ENCODE measurements at regions not wholly inside any gene's neighbourhood (a gene's known extent, or its start where the extent isn't known, plus 50 kb on each side); places are given as distances from the start of the nearest gene placed in this dataset.

- DNase-seq (ENCODE audit: extremely low spot score, unreplicated experiment): no peak
- no peaks in the 10 kb centered on the region for H3K36me3 Mint-ChIP-seq (ENCODE audit: unreplicated experiment)
- TF ChIP-seq CTCF (IDR thresholded peaks at IDR 0.05): no peak
- peaks cover 26% of the 10 kb centered on the region for H3K9me3 Mint-ChIP-seq (ENCODE audit: unreplicated experiment)
- no peak overlapping the region for H3K27ac Mint-ChIP-seq (ENCODE audit: unreplicated experiment)
- peaks cover 14% of the 10 kb centered on the region for H3K27me3 Mint-ChIP-seq (ENCODE audit: unreplicated experiment)
- no peaks in the 10 kb centered on the region for H3K4me1 Mint-ChIP-seq (ENCODE audit: unreplicated experiment)
- no peak overlapping the region for H3K4me3 Mint-ChIP-seq (ENCODE audit: unreplicated experiment)
These were observed 91.5 kb upstream of the PPP2R3A start for GRCh38 chr3:135874035-135874434.

GRCh38 chr3:135878501-135878900 lies 87.0 kb upstream of the PPP2R3A start:
- Mint-ChIP-seq H3K36me3 (ENCODE audit: unreplicated experiment) (no peaks in the 10 kb centered on the region), H3K4me1 (ENCODE audit: unreplicated experiment) (no peaks in the 10 kb centered on the region), H3K27me3 (ENCODE audit: unreplicated experiment) (peaks cover 7% of the 10 kb centered on the region), H3K27ac (ENCODE audit: unreplicated experiment) (no peak overlapping the region), H3K9me3 (ENCODE audit: unreplicated experiment) (peaks cover 17% of the 10 kb centered on the region), H3K4me3 (ENCODE audit: unreplicated experiment) (no peak overlapping the region)
- no peak for TF ChIP-seq CTCF (IDR thresholded peaks at IDR 0.05)
- DNase-seq (ENCODE audit: extremely low spot score, unreplicated experiment): no peak

- Mint-ChIP-seq H3K36me3 (ENCODE audit: unreplicated experiment) (no peaks in the 10 kb centered on the region), H3K4me1 (ENCODE audit: unreplicated experiment) (no peaks in the 10 kb centered on the region), H3K4me3 (ENCODE audit: unreplicated experiment) (no peak overlapping the region), H3K9me3 (ENCODE audit: unreplicated experiment) (no peaks in the 10 kb centered on the region), H3K27me3 (ENCODE audit: unreplicated experiment) (peaks cover 17% of the 10 kb centered on the region), H3K27ac (ENCODE audit: unreplicated experiment) (no peak overlapping the region)
- no peak for DNase-seq (ENCODE audit: extremely low spot score, unreplicated experiment)
- no peak for TF ChIP-seq CTCF (IDR thresholded peaks at IDR 0.05)
These were observed 79.6 kb upstream of the PPP2R3A start for GRCh38 chr3:135885885-135886284.

- no peak for TF ChIP-seq CTCF (IDR thresholded peaks at IDR 0.05)
- no peaks in the 10 kb centered on the region for H3K9me3 Mint-ChIP-seq (ENCODE audit: unreplicated experiment)
- DNase-seq (ENCODE audit: extremely low spot score, unreplicated experiment): no peak
- H3K36me3 Mint-ChIP-seq (ENCODE audit: unreplicated experiment): no peaks in the 10 kb centered on the region
- H3K27ac Mint-ChIP-seq (ENCODE audit: unreplicated experiment): no peak overlapping the region
- no peak overlapping the region for H3K4me3 Mint-ChIP-seq (ENCODE audit: unreplicated experiment)
- H3K27me3 Mint-ChIP-seq (ENCODE audit: unreplicated experiment): peaks cover 21% of the 10 kb centered on the region
- no peaks in the 10 kb centered on the region for H3K4me1 Mint-ChIP-seq (ENCODE audit: unreplicated experiment)
These were observed 78.3 kb upstream of the PPP2R3A start for GRCh38 chr3:135887220-135887619.

GRCh38 chr3:135889443-135889842 lies 76.1 kb upstream of the PPP2R3A start:
- H3K27ac Mint-ChIP-seq (ENCODE audit: unreplicated experiment): no peak overlapping the region
- H3K4me3 Mint-ChIP-seq (ENCODE audit: unreplicated experiment): no peak overlapping the region
- no peak for DNase-seq (ENCODE audit: extremely low spot score, unreplicated experiment)
- H3K4me1 Mint-ChIP-seq (ENCODE audit: unreplicated experiment): no peaks in the 10 kb centered on the region
- no peaks in the 10 kb centered on the region for H3K9me3 Mint-ChIP-seq (ENCODE audit: unreplicated experiment)
- H3K36me3 Mint-ChIP-seq (ENCODE audit: unreplicated experiment): no peaks in the 10 kb centered on the region
- H3K27me3 Mint-ChIP-seq (ENCODE audit: unreplicated experiment): peaks cover 17% of the 10 kb centered on the region
- TF ChIP-seq CTCF (IDR thresholded peaks at IDR 0.05): no peak

Data from osteocyte (in vitro differentiated cells).